ENCODE measurements at regions not wholly inside any gene's neighbourhood (a gene's known extent, or its start where the extent isn't known, plus 50 kb on each side); places are given as distances from the start of the nearest gene placed in this dataset.
"Not testable (repeated sequence)": the region's sequence is repeated elsewhere in the genome, so short reads cannot be mapped to it uniquely, and the experiment has no call there.

- H3K27me3 ChIP-seq = peaks cover 0 to 8% of the 10 kb centered on the region in 2 donors
- intact Hi-C loops (cut with DNase I) = no loop called here
- no peak overlapping the region for H3K4me3 ChIP-seq
- TF ChIP-seq CTCF (IDR thresholded peaks at IDR 0.05) = no peak
- no peak for TF ChIP-seq POLR2A (IDR thresholded peaks at IDR 0.05)
- no peak overlapping the region for H3K27ac ChIP-seq
- ATAC-seq (no peak), DNase-seq (no peak)
- no peaks in the 10 kb centered on the region for H3K9me3 ChIP-seq
- no peaks in the 10 kb centered on the region for H3K36me3 ChIP-seq
- 40% methylated on average over 4 of the region's 4 CpGs for WGBS (ENCODE audit: insufficient coverage, low coverage, low lambda C conversion rate, missing lambda C conversion rate)
- H3K4me1 ChIP-seq = no peaks in the 10 kb centered on the region
Observed at GRCh38 chr20:54995011-54995410, 519.6 kb downstream of the DOK5 start.

- no peak for DNase-seq
- intact Hi-C loops (cut with DNase I) = no loop called here
- Histone ChIP-seq H3K4me3 (no peak overlapping the region), H3K27me3 (no peaks in the 10 kb centered on the region), H3K27ac (no peak overlapping the region), H3K9me3 (no peaks in the 10 kb centered on the region), H3K4me1 (no peaks in the 10 kb centered on the region), H3K36me3 (no peaks in the 10 kb centered on the region)
- ATAC-seq = no peak
- whole genome bisulfite sequencing (ENCODE audit: insufficient coverage, low coverage, low lambda C conversion rate, missing lambda C conversion rate) = 68% methylated on average over 7 of the region's 7 CpGs
- TF ChIP-seq POLR2A (IDR thresholded peaks at IDR 0.05) (no peak), CTCF (IDR thresholded peaks at IDR 0.05) (no peak)
Observed at GRCh38 chr20:54985091-54985490, 509.7 kb downstream of the DOK5 start.

GRCh38 chr20:54984104-54984448, 508.7 kb downstream of the DOK5 start:
- Histone ChIP-seq H3K4me1 (no peaks in the 10 kb centered on the region), H3K9me3 (no peaks in the 10 kb centered on the region), H3K27ac (no peak overlapping the region), H3K27me3 (no peaks in the 10 kb centered on the region), H3K4me3 (no peak overlapping the region), H3K36me3 (no peaks in the 10 kb centered on the region)
- DNase-seq (no peak), ATAC-seq (no peak)
- 29% methylated on average over 1 of the region's 1 CpG for WGBS (ENCODE audit: insufficient coverage, low coverage, low lambda C conversion rate, missing lambda C conversion rate)
- intact Hi-C loops (cut with DNase I) = no loop called here
- TF ChIP-seq CTCF (IDR thresholded peaks at IDR 0.05) (no peak), POLR2A (IDR thresholded peaks at IDR 0.05) (no peak)

- H3K9me3 ChIP-seq; H3K27me3 ChIP-seq; H3K4me3 ChIP-seq; intact Hi-C loops (cut with DNase I); ATAC-seq; H3K4me1 ChIP-seq; H3K27ac ChIP-seq; DNase-seq; H3K36me3 ChIP-seq: not testable (repeated sequence)
- 68% methylated on average over 9 of the region's 11 CpGs for WGBS (ENCODE audit: insufficient coverage, low coverage, low lambda C conversion rate, missing lambda C conversion rate)
Observed at GRCh38 chr20:54983394-54984103, 508.2 kb downstream of the DOK5 start.

- H3K4me3 ChIP-seq = no peak overlapping the region
- intact Hi-C loops (cut with DNase I) = no loop called here
- ATAC-seq = no peak
- 46% methylated on average over 4 of the region's 5 CpGs for WGBS (ENCODE audit: insufficient coverage, low coverage, low lambda C conversion rate, missing lambda C conversion rate)
- no peak for TF ChIP-seq POLR2A (IDR thresholded peaks at IDR 0.05)
- no peak for TF ChIP-seq CTCF (IDR thresholded peaks at IDR 0.05)
- no peaks in the 10 kb centered on the region for H3K9me3 ChIP-seq
- DNase-seq = no peak
- no peak overlapping the region for H3K27ac ChIP-seq
- no peaks in the 10 kb centered on the region for H3K36me3 ChIP-seq
- H3K4me1 ChIP-seq = no peaks in the 10 kb centered on the region
- H3K27me3 ChIP-seq = no peaks in the 10 kb centered on the region
Observed at GRCh38 chr20:54981175-54981574, 505.8 kb downstream of the DOK5 start.
